Liver (tissue), 8 donors: ENCODE measurements at regions not wholly inside any gene's neighbourhood (a gene's known extent, or its start where the extent isn't known, plus 50 kb on each side); places are given as distances from the start of the nearest gene placed in this dataset.

ENCODE experiments used
- DNase-seq: peaks from one replicate; pipeline ENCODE4 v3.0.0-alpha.2; 2017; ENCODE audit warnings: low spot score
- H3K27ac ChIP-seq, 2 donors: one replicate each; pipeline ENCODE4 v1.7.0; 2013; ENCODE audit warnings: inconsistent platforms in 2 of 2, low read length in 2 of 2, control low read depth in 1 of 2, low read depth in 1 of 2, mild to moderate bottlenecking in 1 of 2
- H3K27me3 ChIP-seq, 4 donors: one replicate each; pipeline versions ENCODE4 v1.6.1 to v1.7.0; 2013; ENCODE audit warnings: low read length in 3 of 4, inconsistent platforms in 1 of 4, mild to moderate bottlenecking in 1 of 4, moderate library complexity in 1 of 4; ENCODE audit not compliant: control insufficient read depth in 4 of 4, insufficient read depth in 4 of 4
- H3K36me3 ChIP-seq, 4 donors: one replicate each; pipeline versions ENCODE4 v1.6.1 to v1.7.0; 2013; ENCODE audit warnings: low read length in 3 of 4, mild to moderate bottlenecking in 3 of 4, low read depth in 1 of 4, moderate library complexity in 1 of 4; ENCODE audit not compliant: control insufficient read depth in 4 of 4, insufficient read depth in 3 of 4
- H3K4me1 ChIP-seq, 4 donors: one replicate each; pipeline versions ENCODE4 v1.6.1 to v1.7.0; 2013; ENCODE audit warnings: low read length in 3 of 4, mild to moderate bottlenecking in 3 of 4, moderate library complexity in 1 of 4; ENCODE audit not compliant: control insufficient read depth in 4 of 4, insufficient read depth in 4 of 4
- H3K4me3 ChIP-seq, 3 donors: one replicate each; pipeline versions ENCODE4 v1.6.1 to v1.7.0; 2013; ENCODE audit warnings: low read length in 3 of 3, control low read depth in 1 of 3, low read depth in 1 of 3, mild to moderate bottlenecking in 1 of 3
- H3K9ac ChIP-seq, 2 donors: one replicate each; pipeline ENCODE4 v1.7.0; 2013; ENCODE audit warnings: low read length in 2 of 2, mild to moderate bottlenecking in 2 of 2, moderate library complexity in 2 of 2, control low read depth in 1 of 2, low read depth in 1 of 2
- H3K9me3 ChIP-seq, 4 donors: one replicate each; pipeline versions ENCODE4 v1.6.1 to v1.7.0; 2013; ENCODE audit warnings: low read length in 3 of 4; ENCODE audit not compliant: control insufficient read depth in 4 of 4
- ATF3 ChIP-seq: IDR thresholded peaks from 2 replicates; pipeline ENCODE4 v1.6.1; 2016; ENCODE audit warnings: antibody characterized with exemption
- CTCF ChIP-seq: fragments of 150-350 bp; IDR thresholded peaks from 2 replicates; pipeline ENCODE4 v1.5.1; 2017; ENCODE audit warnings: improper control_type of control experiment, low read depth, low read length; ENCODE audit not compliant: missing input control
- EGR1 ChIP-seq, 2 donors: IDR thresholded peaks; 2 replicates each; pipeline ENCODE4 v1.6.1; 2016 to 2018; ENCODE audit warnings: antibody characterized with exemption in 2 of 2, low read depth in 2 of 2
- FOXA1 ChIP-seq: IDR thresholded peaks from 2 replicates; pipeline ENCODE4 v1.6.1; 2016; ENCODE audit warnings: antibody characterized with exemption
- FOXA2 ChIP-seq: IDR thresholded peaks from 2 replicates; pipeline ENCODE4 v1.6.1; 2016; ENCODE audit warnings: antibody characterized with exemption
- GABPA ChIP-seq, 2 donors: IDR thresholded peaks in 1 of 2; conservative IDR thresholded peaks in 1 of 2; 2 replicates each; pipeline ENCODE4 v1.6.1; 2016; ENCODE audit warnings: antibody characterized with exemption in 2 of 2, mild to moderate bottlenecking in 1 of 2, moderate library complexity in 1 of 2
- HNF4A ChIP-seq, 2 donors: conservative IDR thresholded peaks; 2 replicates each; pipeline ENCODE4 v1.6.1; 2016; ENCODE audit warnings: antibody characterized with exemption in 2 of 2, mild to moderate bottlenecking in 2 of 2
- HNF4G ChIP-seq: IDR thresholded peaks from 2 replicates; pipeline ENCODE4 v1.6.1; 2016; ENCODE audit warnings: antibody characterized with exemption
- JUND ChIP-seq, 2 donors: IDR thresholded peaks; 2 replicates each; pipeline ENCODE4 v1.6.1; 2016; ENCODE audit warnings: antibody characterized with exemption in 2 of 2
- MAX ChIP-seq: IDR thresholded peaks from 2 replicates; pipeline ENCODE4 v1.6.1; 2016; ENCODE audit warnings: antibody characterized with exemption
- NR2F2 ChIP-seq: IDR thresholded peaks from 2 replicates; pipeline ENCODE4 v1.6.1; 2016; ENCODE audit warnings: antibody characterized with exemption
- RAD21 ChIP-seq, 2 donors: IDR thresholded peaks; 2 replicates each; pipeline ENCODE4 v1.6.1; 2016; ENCODE audit warnings: antibody characterized with exemption in 2 of 2, mild to moderate bottlenecking in 2 of 2
- REST ChIP-seq: IDR thresholded peaks from 2 replicates; pipeline ENCODE4 v1.6.1; 2016; ENCODE audit warnings: antibody characterized with exemption, mild to moderate bottlenecking
- RXRA ChIP-seq, 2 donors: IDR thresholded peaks; 2 replicates each; pipeline ENCODE4 v1.6.1; 2017 to 2018; ENCODE audit warnings: antibody characterized with exemption in 2 of 2, mild to moderate bottlenecking in 1 of 2
- SP1 ChIP-seq: IDR thresholded peaks from 2 replicates; pipeline ENCODE4 v1.6.1; 2018; ENCODE audit warnings: antibody characterized with exemption, mild to moderate bottlenecking
- TAF1 ChIP-seq: conservative IDR thresholded peaks from 2 replicates; pipeline ENCODE4 v1.6.1; 2016; ENCODE audit warnings: antibody characterized with exemption, mild to moderate bottlenecking
- YY1 ChIP-seq: IDR thresholded peaks from 2 replicates; pipeline ENCODE4 v1.6.1; 2016; ENCODE audit warnings: antibody characterized with exemption, mild to moderate bottlenecking
- ZBTB33 ChIP-seq: IDR thresholded peaks from 2 replicates; pipeline ENCODE4 v1.6.1; 2016; ENCODE audit warnings: antibody characterized with exemption
- WGBS: extraction: QIAGEN DNeasy Blood & Tissue Kit; methylation state at CpG from one replicate; pipeline ENCODE4 v1.1.7; 2013; 5-methylcytosine and 5-hydroxymethylcytosine counted together
- donor health status: healthy.
- donor health status: healthy.
- donor health status: healthy.
- donor health status: healthy.
- donor health status: healthy.

- no peak for TF ChIP-seq FOXA1
These were observed 158.4 kb downstream of the FAM43A start (continued) for GRCh38 chr3:194844046-194844445.

- DNase-seq = no peak
- Histone ChIP-seq H3K27me3 (no peaks in the 10 kb centered on the region), H3K9ac (no peak overlapping the region), H3K9me3 (no peaks in the 10 kb centered on the region), H3K36me3 (no peaks in the 10 kb centered on the region), H3K27ac (no peak overlapping the region), H3K4me3 (no peak overlapping the region), H3K4me1 (peaks cover 0 to 7% (median 1%) of the 10 kb centered on the region in 4 donors)
- WGBS = 57% methylated on average over 6 of the region's 6 CpGs
- TF ChIP-seq HNF4A (conservative IDR thresholded peaks at IDR 0.05) (no peak), GABPA (IDR thresholded peaks at IDR 0.05 in 1 of 2, conservative IDR thresholded peaks at IDR 0.05 in 1 of 2) (no peak), JUND (IDR thresholded peaks at IDR 0.05) (no peak), ATF3 (no peak), NR2F2 (no peak), FOXA1 (no peak), FOXA2 (no peak), REST (no peak), TAF1 (no peak), CTCF (no peak), EGR1 (IDR thresholded peaks at IDR 0.05; ENCODE audit: low read depth in 2 of 2) (no peak), RXRA (IDR thresholded peaks at IDR 0.05) (no peak), HNF4G (no peak), MAX (no peak), SP1 (no peak), ZBTB33 (no peak), RAD21 (IDR thresholded peaks at IDR 0.05) (no peak), YY1 (no peak)
These were observed 163.6 kb downstream of the FAM43A start for GRCh38 chr3:194849166-194849875.
